Right ventricle myocardium superior (tissue), 1 donor: ENCODE measurements at regions not wholly inside any gene's neighbourhood (a gene's known extent, or its start where the extent isn't known, plus 50 kb on each side); places are given as distances from the start of the nearest gene placed in this dataset.

Experiments used
- ATAC-seq: fragments of 200-7000 bp; cut with Tn5 transposase; one replicate; pipeline ENCODE4 v1.9.1; 2020; ENCODE audit warnings: mild to moderate bottlenecking; ENCODE audit not compliant: poor library complexity
- DNase-seq: peaks from one replicate; pipeline ENCODE4 v3.0.0-alpha.2; 2020
- intact Hi-C: fragments of 100-400 bp; cut with DNase I; formaldehyde crosslinking; loops from one replicate; pipeline ENCODE4 v1.11.2; 2022
- donor health status: DM: no; HTN: yes; CAD: no; lungs with severe emphysema.

GRCh38 chr15:62624547-62625378, 417.8 kb upstream of the TPM1 start:
- DNase-seq (no peak), ATAC-seq (peak; percentile 85)
- intact Hi-C loops, result no loop called here

- intact Hi-C loops, result no loop called here
- no peak for DNase-seq
- peak; percentile 41 for ATAC-seq
Observed at GRCh38 chr15:62625429-62626033, 417.0 kb upstream of the TPM1 start.

GRCh38 chr15:62626903-62627302, 415.6 kb upstream of the TPM1 start:
- no peak for DNase-seq
- no peak for ATAC-seq
- intact Hi-C loops, result no loop called here

- ATAC-seq, result no peak
- DNase-seq, result no peak
- intact Hi-C loops, result no loop called here
Observed at GRCh38 chr15:62631076-62631724, 411.3 kb upstream of the TPM1 start.

GRCh38 chr15:62636823-62637573, 405.5 kb upstream of the TPM1 start:
- DNase-seq (no peak), ATAC-seq (no peak)
- intact Hi-C loops, result no loop called here

GRCh38 chr15:62637574-62637897, 405.0 kb upstream of the TPM1 start:
- intact Hi-C loops, result no loop called here
- ATAC-seq, result no peak
- DNase-seq, result no peak

- intact Hi-C loops, result no loop called here
Observed at GRCh38 chr15:62637950-62638619, 404.5 kb upstream of the TPM1 start.

GRCh38 chr15:62639432-62639831, 403.1 kb upstream of the TPM1 start:
- intact Hi-C loops, result no loop called here
- DNase-seq (no peak), ATAC-seq (peak; percentile 55)

More at GRCh38 chr15:62637950-62638619, 404.5 kb upstream of the TPM1 start:
- DNase-seq (no peak), ATAC-seq (no peak)

GRCh38 chr15:62639906-62640605, 402.5 kb upstream of the TPM1 start:
- DNase-seq, result no peak
- intact Hi-C loops, result loop anchor here (10.0 kb wide), 1 partner anchor 245 kb away; the partner anchor contains the start of gene TLN2
- ATAC-seq, result no peak

- DNase-seq (no peak), ATAC-seq (no peak)
- intact Hi-C loops, result loop anchor here (10.0 kb wide), 1 partner anchor 247 kb away; the partner anchor contains the start of gene TLN2
Observed at GRCh38 chr15:62641825-62642224, 400.7 kb upstream of the TPM1 start.

- no peak for DNase-seq
- intact Hi-C loops, result loop anchor here (10.0 kb wide), 1 partner anchor 249 kb away; the partner anchor contains the start of gene TLN2
Observed at GRCh38 chr15:62643572-62643971, 399.0 kb upstream of the TPM1 start.

GRCh38 chr15:62644216-62644888, 398.2 kb upstream of the TPM1 start:
- intact Hi-C loops, result loop anchor here (10.0 kb wide), 1 partner anchor 250 kb away; the partner anchor contains the start of gene TLN2
- no peak for DNase-seq

More at GRCh38 chr15:62643572-62643971, 399.0 kb upstream of the TPM1 start:
- ATAC-seq, result no peak

GRCh38 chr15:62644889-62645742, 397.4 kb upstream of the TPM1 start:
- DNase-seq (no peak), ATAC-seq (peak; percentile 28)
- intact Hi-C loops, result loop anchor here (10.0 kb wide), 1 partner anchor 250 kb away; the partner anchor contains the start of gene TLN2

More at GRCh38 chr15:62644216-62644888, 398.2 kb upstream of the TPM1 start:
- ATAC-seq, result no peak

- intact Hi-C loops, result loop anchor here (10.0 kb wide), 1 partner anchor 253 kb away; the partner anchor contains the start of gene TLN2
- peak; percentile 50 for ATAC-seq
- DNase-seq, result peak; percentile 52
Observed at GRCh38 chr15:62647202-62647842, 395.2 kb upstream of the TPM1 start.

GRCh38 chr15:62647843-62648505, 394.6 kb upstream of the TPM1 start:
- DNase-seq (no peak), ATAC-seq (no peak)
- intact Hi-C loops, result loop anchor here (10.0 kb wide), 1 partner anchor 253 kb away; the partner anchor contains the start of gene TLN2
